Astrocyte of the cerebellum (primary cell): ENCODE measurements at regions not wholly inside any gene's neighbourhood (a gene's known extent, or its start where the extent isn't known, plus 50 kb on each side); places are given as distances from the start of the nearest gene placed in this dataset.

ENCODE experiments used
- DNase-seq: peaks from one replicate; pipeline ENCODE4 v3.0.0-alpha.2; 2011; ENCODE audit warnings: low read depth
- H3K4me3 ChIP-seq: 2 replicates; pipeline ENCODE4 v1.5.1; 2011; ENCODE audit warnings: mild to moderate bottlenecking, low read depth, low read length, moderate library complexity
- in situ Hi-C: cut with HindIII; loops from 2 replicates; pipeline ENCODE4 v1.10.0; 2017; ENCODE audit warnings: low sequenced_read_pairs
- TF ChIP-seq, protein P1 (sequence below): IDR thresholded peaks from 2 replicates; pipeline ENCODE4 v1.5.1; 2012; ENCODE audit warnings: low read length, low read depth, moderate library complexity, mild to moderate bottlenecking; ENCODE audit errors: missing control alignments

DNA sequence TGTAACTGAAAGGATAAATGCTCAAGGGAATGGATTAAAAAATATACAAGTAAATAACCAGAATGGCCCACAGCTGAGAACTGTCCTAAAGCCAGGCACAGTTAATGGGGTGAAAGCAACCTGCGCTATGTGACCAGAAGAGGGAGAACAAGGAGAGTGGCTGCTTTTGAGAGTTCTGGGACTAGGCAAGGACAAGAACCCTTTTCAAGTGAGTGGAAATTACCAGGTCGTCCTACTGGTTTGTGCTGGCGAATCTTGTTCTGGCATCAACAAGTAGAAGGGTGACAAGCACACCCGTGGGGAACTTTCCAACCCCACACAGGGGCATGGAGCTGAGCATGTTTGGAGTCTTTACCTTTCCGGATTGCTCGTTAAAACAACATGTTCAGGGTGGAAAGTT, 82.8 kb downstream of the TMEM17 start:
- no peak for DNase-seq
- TF ChIP-seq, protein P1, sequence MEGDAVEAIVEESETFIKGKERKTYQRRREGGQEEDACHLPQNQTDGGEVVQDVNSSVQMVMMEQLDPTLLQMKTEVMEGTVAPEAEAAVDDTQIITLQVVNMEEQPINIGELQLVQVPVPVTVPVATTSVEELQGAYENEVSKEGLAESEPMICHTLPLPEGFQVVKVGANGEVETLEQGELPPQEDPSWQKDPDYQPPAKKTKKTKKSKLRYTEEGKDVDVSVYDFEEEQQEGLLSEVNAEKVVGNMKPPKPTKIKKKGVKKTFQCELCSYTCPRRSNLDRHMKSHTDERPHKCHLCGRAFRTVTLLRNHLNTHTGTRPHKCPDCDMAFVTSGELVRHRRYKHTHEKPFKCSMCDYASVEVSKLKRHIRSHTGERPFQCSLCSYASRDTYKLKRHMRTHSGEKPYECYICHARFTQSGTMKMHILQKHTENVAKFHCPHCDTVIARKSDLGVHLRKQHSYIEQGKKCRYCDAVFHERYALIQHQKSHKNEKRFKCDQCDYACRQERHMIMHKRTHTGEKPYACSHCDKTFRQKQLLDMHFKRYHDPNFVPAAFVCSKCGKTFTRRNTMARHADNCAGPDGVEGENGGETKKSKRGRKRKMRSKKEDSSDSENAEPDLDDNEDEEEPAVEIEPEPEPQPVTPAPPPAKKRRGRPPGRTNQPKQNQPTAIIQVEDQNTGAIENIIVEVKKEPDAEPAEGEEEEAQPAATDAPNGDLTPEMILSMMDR = peak; percentile 40
- in situ Hi-C loops = no loop called here
- no peak overlapping the region for H3K4me3 ChIP-seq

DNA sequence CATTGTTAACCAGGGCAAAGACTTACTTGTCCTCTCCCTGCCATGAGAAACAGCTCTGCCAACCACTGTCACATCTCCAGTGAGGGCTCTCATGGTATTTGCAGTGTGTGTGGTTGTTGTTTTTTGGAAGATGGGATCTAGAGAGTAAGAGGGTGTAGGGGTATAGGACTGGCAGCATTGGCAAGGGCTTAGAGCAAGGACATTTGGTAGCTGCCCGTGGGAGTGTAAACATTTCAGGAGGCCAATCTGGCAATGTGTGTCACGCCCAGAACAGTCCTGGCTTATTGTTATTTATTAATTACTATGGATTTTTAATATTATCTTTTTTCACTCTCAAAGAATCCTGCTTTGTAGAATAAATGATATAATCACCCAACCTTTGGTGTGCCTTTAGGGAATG, 90.5 kb downstream of the TMEM17 start:
- TF ChIP-seq, protein P1 = no peak
- in situ Hi-C loops = no loop called here
- H3K4me3 ChIP-seq = no peak overlapping the region
- DNase-seq = no peak

DNA sequence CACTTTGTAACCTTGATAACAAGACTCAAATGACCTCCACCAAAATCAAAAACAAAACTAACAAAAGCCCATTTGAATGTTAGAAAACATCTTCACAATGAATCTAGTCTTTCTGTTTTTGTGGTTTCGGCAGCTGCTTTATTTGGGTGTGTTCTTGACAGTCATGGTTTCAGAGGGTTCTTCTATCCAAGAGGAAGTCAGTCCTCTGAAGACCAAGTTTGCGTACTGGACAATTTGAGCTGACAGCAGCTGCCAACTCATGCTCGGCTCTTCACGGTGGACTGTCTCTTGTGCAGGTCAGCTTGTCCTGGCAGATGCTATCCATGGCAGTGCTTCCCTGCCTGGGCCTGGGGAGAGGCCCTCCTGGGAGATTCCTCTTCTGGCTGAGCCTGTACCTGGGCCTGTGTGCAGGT, 91.0 kb downstream of the TMEM17 start:
- in situ Hi-C loops = no loop called here
- H3K4me3 ChIP-seq = no peak overlapping the region
- DNase-seq = no peak
- TF ChIP-seq, protein P1 = no peak

DNA sequence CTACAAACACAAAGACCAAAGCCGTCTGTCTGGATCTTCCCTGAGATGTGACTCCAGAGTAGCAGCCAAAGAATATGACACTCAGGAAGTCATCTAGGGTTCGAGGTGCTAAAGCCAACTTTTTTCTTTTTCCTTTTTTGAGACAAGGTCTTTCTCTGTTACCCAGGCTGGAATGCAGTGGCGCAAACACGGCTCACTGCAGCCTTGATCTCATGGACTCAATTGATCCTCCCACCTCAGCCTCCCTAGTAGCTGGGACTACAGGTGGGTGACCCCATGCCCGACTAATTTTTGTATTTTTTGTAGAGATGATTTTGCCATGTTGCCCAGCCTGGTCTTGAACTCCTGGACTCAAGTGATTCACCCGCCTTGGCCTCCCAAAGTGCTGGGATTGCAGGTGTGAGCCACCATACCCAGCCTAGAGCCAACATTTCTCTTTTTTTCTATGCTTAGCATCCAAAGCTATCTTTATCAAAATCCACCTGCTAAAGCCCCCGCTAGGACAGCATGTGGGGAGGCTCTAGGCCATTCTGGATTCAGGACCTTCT, 92.8 kb downstream of the TMEM17 start:
- DNase-seq = no peak
- in situ Hi-C loops = loop anchor here (5.0 kb wide), 1 partner anchor 44 kb away; no protein-coding TSS in a partner anchor
- TF ChIP-seq, protein P1 = no peak
- no peak overlapping the region for H3K4me3 ChIP-seq

DNA sequence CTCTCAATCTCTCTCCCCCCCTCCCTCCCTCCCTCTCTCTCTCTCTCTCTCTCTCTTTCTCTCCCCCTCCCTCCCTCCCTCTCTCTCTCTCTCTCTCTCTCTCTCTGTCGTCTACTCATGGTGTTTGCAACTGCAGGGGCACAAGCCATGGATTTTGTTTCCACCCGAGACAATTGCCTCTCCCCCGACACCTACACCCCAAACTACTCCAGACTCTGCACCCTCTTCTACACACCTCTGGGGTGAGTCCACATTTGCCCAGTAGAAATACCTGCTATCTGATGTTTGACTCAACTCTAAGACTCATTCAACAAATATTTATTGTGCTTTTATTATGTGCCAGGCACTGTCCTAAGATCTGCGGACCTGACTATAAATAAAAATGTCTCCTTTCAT, 93.7 kb downstream of the TMEM17 start:
- in situ Hi-C loops = loop anchor here (5.0 kb wide), 1 partner anchor 45 kb away; no protein-coding TSS in a partner anchor
- H3K4me3 ChIP-seq = no peak overlapping the region
- TF ChIP-seq, protein P1 = no peak
- DNase-seq = no peak

DNA sequence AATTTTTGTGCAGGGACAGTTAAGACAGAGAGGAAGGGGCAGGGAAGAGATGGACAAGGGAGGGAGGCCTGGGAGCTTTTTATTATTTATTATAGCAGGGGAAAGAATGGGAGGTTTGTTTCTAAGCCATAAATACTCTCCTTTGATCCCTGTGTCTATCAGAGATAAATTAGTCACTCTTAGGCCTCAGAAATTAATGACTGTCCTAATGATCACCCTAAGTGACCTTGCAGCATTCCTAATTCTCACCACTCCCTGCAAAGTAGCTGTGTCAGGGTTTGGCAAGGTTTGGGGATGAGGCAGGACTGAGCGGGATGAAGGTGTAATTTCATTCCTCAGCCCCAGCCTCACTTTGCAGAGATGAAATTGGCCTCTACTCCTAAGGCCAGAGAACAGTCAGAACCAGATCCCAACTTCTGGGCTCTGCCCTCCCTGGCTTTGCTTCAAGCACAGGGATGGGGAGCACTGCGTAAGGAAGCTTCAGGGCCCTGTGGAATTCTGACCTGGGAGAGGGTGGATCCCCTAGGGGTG, 95.0 kb downstream of the TMEM17 start:
- TF ChIP-seq, protein P1 = no peak
- in situ Hi-C loops = loop anchor here (5.0 kb wide), 1 partner anchor 46 kb away; no protein-coding TSS in a partner anchor
- H3K4me3 ChIP-seq = no peak overlapping the region
- DNase-seq = no peak
